Right kidney (tissue), 1 donor: ENCODE measurements at regions not wholly inside any gene's neighbourhood (a gene's known extent, or its start where the extent isn't known, plus 50 kb on each side); places are given as distances from the start of the nearest gene placed in this dataset.

ENCODE experiments used
- DNase-seq: peaks from one replicate; pipeline ENCODE4 v3.0.0-alpha.2; 2016

- DNase-seq: peak; percentile 18
Measured at GRCh38 chrX:39576041-39576872, 521.5 kb downstream of the BCOR start.

- DNase-seq: peak; percentile 6
Measured at GRCh38 chrX:39577206-39577984, 520.4 kb downstream of the BCOR start.

GRCh38 chrX:39577985-39578869 is 519.5 kb downstream of the BCOR start:
- no peak for DNase-seq

GRCh38 chrX:39580043-39580442 is 517.7 kb downstream of the BCOR start:
- no peak for DNase-seq

GRCh38 chrX:39581411-39581810 is 516.3 kb downstream of the BCOR start:
- DNase-seq: no peak

- no peak for DNase-seq
Measured at GRCh38 chrX:39582091-39582490, 515.7 kb downstream of the BCOR start.

GRCh38 chrX:39582976-39583375 is 514.8 kb downstream of the BCOR start:
- DNase-seq: no peak

GRCh38 chrX:39585808-39586207 is 511.9 kb downstream of the BCOR start:
- DNase-seq: no peak

- no peak for DNase-seq
Measured at GRCh38 chrX:39586359-39586758, 511.4 kb downstream of the BCOR start.

- no peak for DNase-seq
Measured at GRCh38 chrX:39591099-39591498, 506.7 kb downstream of the BCOR start.

- no peak for DNase-seq
Measured at GRCh38 chrX:39592776-39593175, 505.0 kb downstream of the BCOR start.

- DNase-seq: no peak
Measured at GRCh38 chrX:39595977-39596376, 501.8 kb downstream of the BCOR start.

- no peak for DNase-seq
Measured at GRCh38 chrX:39596437-39596836, 501.3 kb downstream of the BCOR start.

GRCh38 chrX:39599339-39599738 is 498.4 kb downstream of the BCOR start:
- DNase-seq: no peak

GRCh38 chrX:39600222-39600621 is 497.5 kb downstream of the BCOR start:
- no peak for DNase-seq

- DNase-seq: no peak
Measured at GRCh38 chrX:39601231-39602177, 496.3 kb downstream of the BCOR start.

GRCh38 chrX:39602195-39602594 is 495.6 kb downstream of the BCOR start:
- no peak for DNase-seq

GRCh38 chrX:39603230-39603629 is 494.5 kb downstream of the BCOR start:
- no peak for DNase-seq

- DNase-seq: no peak
Measured at GRCh38 chrX:39605183-39605582, 492.6 kb downstream of the BCOR start.

- no peak for DNase-seq
Measured at GRCh38 chrX:39605866-39606265, 491.9 kb downstream of the BCOR start.

- DNase-seq: no peak
Measured at GRCh38 chrX:39609941-39610340, 487.8 kb downstream of the BCOR start.
